Trophoblast cell (in vitro differentiated cells and primary cell): ENCODE measurements at regions not wholly inside any gene's neighbourhood (a gene's known extent, or its start where the extent isn't known, plus 50 kb on each side); places are given as distances from the start of the nearest gene placed in this dataset.
A peak's percentile ranks its signal among the peaks of the same experiment; 100 is the strongest.
"Not testable (repeated sequence)": the region's sequence is repeated elsewhere in the genome, so short reads cannot be mapped to it uniquely, and the experiment has no call there.

ENCODE experiments used
- DNase-seq, 2 donors: peaks; one replicate each; pipeline ENCODE4 v3.0.0-alpha.2; 2016
- H2AFZ ChIP-seq: 2 replicates; pipeline ENCODE4 v1.6.1; 2013; ENCODE audit warnings: low read length, moderate library complexity, mild to moderate bottlenecking; ENCODE audit not compliant: insufficient read depth, poor library complexity
- H2AK5ac ChIP-seq: 2 replicates; pipeline ENCODE4 v1.6.1; 2013; ENCODE audit warnings: mild to moderate bottlenecking, low read length
- H2BK120ac ChIP-seq: 2 replicates; pipeline ENCODE4 v1.6.1; 2013; ENCODE audit warnings: low read length, mild to moderate bottlenecking, moderate library complexity; ENCODE audit not compliant: insufficient read depth, poor library complexity
- H2BK12ac ChIP-seq: 2 replicates; pipeline ENCODE4 v1.6.1; 2013; ENCODE audit warnings: mild to moderate bottlenecking, low read length, moderate library complexity
- H2BK5ac ChIP-seq: 2 replicates; pipeline ENCODE4 v1.6.1; 2013; ENCODE audit warnings: low read length, low read depth, moderate library complexity, mild to moderate bottlenecking; ENCODE audit not compliant: poor library complexity
- H3K14ac ChIP-seq: 2 replicates; pipeline ENCODE4 v1.6.1; 2013; ENCODE audit warnings: mild to moderate bottlenecking, low read length
- H3K18ac ChIP-seq: 2 replicates; pipeline ENCODE4 v1.6.1; 2013; ENCODE audit warnings: mild to moderate bottlenecking, low read length
- H3K23ac ChIP-seq: 2 replicates; pipeline ENCODE4 v1.6.1; 2013; ENCODE audit warnings: low read length
- H3K27ac ChIP-seq: 2 replicates; pipeline ENCODE4 v1.5.1; 2013; ENCODE audit warnings: low read depth, mild to moderate bottlenecking, inconsistent platforms, low read length, moderate library complexity
- H3K27me3 ChIP-seq: 2 replicates; pipeline ENCODE4 v1.6.1; 2013; ENCODE audit warnings: inconsistent platforms, mild to moderate bottlenecking, low read length, moderate library complexity; ENCODE audit not compliant: insufficient read depth
- H3K36me3 ChIP-seq, 2 experiments: 1 replicate in 1 of 2; 2 replicates in 1 of 2; pipeline ENCODE4 v1.6.1; 2013; ENCODE audit warnings: low read length in 2 of 2, mild to moderate bottlenecking in 2 of 2, moderate library complexity in 1 of 2; ENCODE audit not compliant: insufficient read depth in 2 of 2, control insufficient read depth in 1 of 2
- H3K4ac ChIP-seq: 2 replicates; pipeline ENCODE4 v1.6.1; 2013; ENCODE audit warnings: low read depth, mild to moderate bottlenecking, low read length, moderate library complexity
- H3K4me1 ChIP-seq, 2 experiments: 1 replicate in 1 of 2; 2 replicates in 1 of 2; pipeline ENCODE4 v1.6.1; 2013; ENCODE audit warnings: low read length in 2 of 2, mild to moderate bottlenecking in 2 of 2, moderate library complexity in 1 of 2; ENCODE audit not compliant: insufficient read depth in 2 of 2, control insufficient read depth in 1 of 2
- H3K4me2 ChIP-seq: 2 replicates; pipeline ENCODE4 v1.6.1; 2013; ENCODE audit warnings: inconsistent platforms, mild to moderate bottlenecking, low read length, moderate library complexity
- H3K4me3 ChIP-seq: 2 replicates; pipeline ENCODE4 v1.5.1; 2013; ENCODE audit warnings: mild to moderate bottlenecking, low read depth, low read length, inconsistent platforms
- H3K79me1 ChIP-seq: one replicate; pipeline ENCODE4 v1.6.1; 2013; ENCODE audit warnings: low read length
- H3K79me2 ChIP-seq: 2 replicates; pipeline ENCODE4 v1.6.1; 2013; ENCODE audit warnings: low read length, mild to moderate bottlenecking; ENCODE audit not compliant: control insufficient read depth, insufficient read depth, poor library complexity
- H3K9ac ChIP-seq: 2 replicates; pipeline ENCODE4 v1.6.1; 2013; ENCODE audit warnings: mild to moderate bottlenecking, low read length
- H3K9me3 ChIP-seq: 2 replicates; pipeline ENCODE4 v1.6.1; 2013; ENCODE audit warnings: low read depth, mild to moderate bottlenecking, control low read depth, inconsistent platforms, low read length; ENCODE audit not compliant: insufficient read depth
- H4K12ac ChIP-seq: 2 replicates; pipeline ENCODE4 v1.6.1; 2013; ENCODE audit warnings: low read depth, mild to moderate bottlenecking, low read length, moderate library complexity
- H4K8ac ChIP-seq: 2 replicates; pipeline ENCODE4 v1.6.1; 2013; ENCODE audit warnings: low read depth, mild to moderate bottlenecking, low read length, moderate library complexity
- H4K91ac ChIP-seq: one replicate; pipeline ENCODE4 v1.6.1; 2013; ENCODE audit warnings: low read depth, mild to moderate bottlenecking, low read length, moderate library complexity
- WGBS: extraction: QIAGEN DNeasy Blood & Tissue Kit; methylation state at CpG from one replicate; pipeline ENCODE4 v1.1.7; 2013; ENCODE audit warnings: missing lambda C conversion rate; ENCODE audit not compliant: insufficient read length, insufficient coverage; ENCODE audit errors: extremely low coverage; 5-methylcytosine and 5-hydroxymethylcytosine counted together

DNA sequence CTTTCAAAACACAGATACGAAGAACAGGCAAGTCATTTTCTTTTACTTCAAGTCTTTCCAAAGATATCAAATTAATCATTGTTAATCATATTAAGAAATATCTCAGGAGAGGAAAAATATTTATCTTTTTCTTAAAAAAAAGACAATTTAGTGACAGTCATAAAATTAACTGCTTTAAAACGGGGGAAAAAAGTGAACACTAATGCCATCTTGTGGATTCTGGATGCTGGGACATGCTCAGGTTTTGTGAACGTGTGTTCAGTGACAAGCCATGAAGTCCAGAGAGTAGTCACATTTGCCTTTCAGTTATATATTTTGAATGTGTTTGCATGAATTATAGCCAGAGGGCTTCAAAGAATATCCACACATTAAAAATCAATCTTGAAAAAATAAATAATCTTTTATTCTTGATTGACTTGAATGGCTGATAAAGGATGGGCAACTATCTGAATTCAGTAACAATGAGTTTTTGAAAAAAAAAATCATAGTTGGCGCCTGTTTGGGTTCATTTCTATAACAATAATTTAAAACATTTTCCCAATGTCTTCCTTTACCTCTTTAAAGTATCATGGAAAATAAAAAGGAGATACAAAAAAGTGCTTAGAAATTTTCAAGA, 74.7 kb upstream of the NOX3 start:
- H2BK5ac ChIP-seq: no peak overlapping the region
- H3K27ac ChIP-seq: no peak overlapping the region
- H3K9ac ChIP-seq: no peak overlapping the region
- H2AFZ ChIP-seq: no peak overlapping the region
- no peaks in the 10 kb centered on the region for H3K36me3 ChIP-seq
- H4K12ac ChIP-seq: no peak overlapping the region
- no peak overlapping the region for H2AK5ac ChIP-seq
- H3K14ac ChIP-seq: no peak overlapping the region
- H3K18ac ChIP-seq: no peak overlapping the region
- H3K79me2 ChIP-seq: no peaks in the 10 kb centered on the region
- no peak overlapping the region for H3K4me2 ChIP-seq
- DNase-seq: peak in 1 of 2 donors; percentile 50
- no peak overlapping the region for H4K8ac ChIP-seq
- no peak overlapping the region for H3K4me3 ChIP-seq
- no peak overlapping the region for H2BK120ac ChIP-seq
- no peaks in the 10 kb centered on the region for H3K9me3 ChIP-seq
- H3K79me1 ChIP-seq: no peaks in the 10 kb centered on the region
- no peaks in the 10 kb centered on the region for H3K27me3 ChIP-seq
- no peaks in the 10 kb centered on the region for H3K4me1 ChIP-seq
- no CpG with 5 or more reads among the region's 4 CpGs for WGBS
- H2BK12ac ChIP-seq: no peak overlapping the region
- no peak overlapping the region for H3K23ac ChIP-seq
- H3K4ac ChIP-seq: no peak overlapping the region
- H4K91ac ChIP-seq: no peak overlapping the region

- H2AFZ ChIP-seq, H4K91ac ChIP-seq, H3K36me3 ChIP-seq, H2AK5ac ChIP-seq, H2BK5ac ChIP-seq, H3K27ac ChIP-seq, H3K23ac ChIP-seq, H3K27me3 ChIP-seq, H3K79me2 ChIP-seq, H3K14ac ChIP-seq, H3K18ac ChIP-seq, H4K8ac ChIP-seq, H2BK12ac ChIP-seq, H3K79me1 ChIP-seq, H3K4ac ChIP-seq, H3K9me3 ChIP-seq, H2BK120ac ChIP-seq, H3K9ac ChIP-seq, DNase-seq, H3K4me1 ChIP-seq, H4K12ac ChIP-seq, H3K4me3 ChIP-seq, H3K4me2 ChIP-seq: not testable (repeated sequence)
- WGBS: no CpG with 5 or more reads among the region's 7 CpGs
Observed at GRCh38 chr6:155529814-155530213, 74.2 kb upstream of the NOX3 start.

DNA sequence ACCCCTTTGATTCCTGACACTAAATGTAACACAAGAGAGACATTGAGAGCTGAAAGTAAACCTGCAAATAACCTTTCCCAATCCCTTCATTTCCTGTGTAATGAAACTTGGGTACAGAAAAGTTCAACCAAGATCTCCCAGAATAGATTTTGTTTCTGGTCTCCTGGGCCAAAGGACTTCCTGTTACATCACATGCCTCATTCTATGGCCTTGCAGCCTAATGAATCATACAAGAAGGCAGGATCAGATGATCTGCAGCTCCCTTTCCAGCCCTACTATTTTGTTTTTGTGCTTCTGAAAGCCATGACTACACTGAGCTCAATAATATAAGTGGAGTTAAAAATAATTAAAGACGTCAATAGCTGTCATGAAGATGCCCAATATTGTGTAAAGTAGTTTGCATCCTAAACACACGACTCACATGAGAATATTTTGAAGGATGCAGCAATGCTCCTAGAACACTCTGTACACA, 73.4 kb upstream of the NOX3 start:
- WGBS: no CpG with 5 or more reads among the region's 2 CpGs

DNA sequence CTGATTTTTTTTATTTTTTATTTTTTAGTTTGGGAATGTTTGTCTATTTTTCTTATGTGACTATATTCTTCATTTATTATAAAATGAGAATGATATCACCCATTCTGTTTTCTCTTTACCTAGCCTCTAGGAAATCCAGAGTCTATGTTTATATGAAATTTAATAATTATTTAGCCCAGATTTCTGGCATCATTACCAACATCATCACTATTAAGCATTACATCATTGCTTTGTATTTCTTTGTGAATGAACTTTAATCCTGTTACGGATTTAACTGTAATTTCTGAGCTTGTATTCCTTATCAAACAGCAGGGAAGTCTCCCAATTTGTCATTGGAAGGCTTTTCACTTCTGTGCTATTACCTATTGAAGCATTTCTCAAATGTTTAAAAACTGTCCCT, 72.7 kb upstream of the NOX3 start:
- no peaks in the 10 kb centered on the region for H3K27me3 ChIP-seq
- no peak overlapping the region for H2BK12ac ChIP-seq
- H3K4ac ChIP-seq: no peak overlapping the region
- H2BK5ac ChIP-seq: no peak overlapping the region
- H3K79me1 ChIP-seq: no peaks in the 10 kb centered on the region
- no peak overlapping the region for H3K14ac ChIP-seq
- H3K23ac ChIP-seq: no peak overlapping the region
- H2AK5ac ChIP-seq: no peak overlapping the region
- H3K36me3 ChIP-seq: no peaks in the 10 kb centered on the region
- no peak overlapping the region for H3K9ac ChIP-seq
- no peak overlapping the region for H3K18ac ChIP-seq
- no peaks in the 10 kb centered on the region for H3K79me2 ChIP-seq
- H2AFZ ChIP-seq: no peak overlapping the region
- no peak overlapping the region for H3K4me3 ChIP-seq
- no peak overlapping the region for H4K91ac ChIP-seq
- H3K9me3 ChIP-seq: no peaks in the 10 kb centered on the region
- no peak overlapping the region for H4K12ac ChIP-seq
- no peak for DNase-seq
- no peak overlapping the region for H2BK120ac ChIP-seq
- no peak overlapping the region for H3K4me2 ChIP-seq
- WGBS: no CpG with 5 or more reads among the region's 1 CpG
- no peak overlapping the region for H3K27ac ChIP-seq
- H3K4me1 ChIP-seq: no peaks in the 10 kb centered on the region
- no peak overlapping the region for H4K8ac ChIP-seq

More for the DNA sequence above, 73.4 kb upstream of the NOX3 start:
- Histone ChIP-seq H4K91ac (no peak overlapping the region), H3K4me3 (no peak overlapping the region), H2BK120ac (no peak overlapping the region), H3K4ac (no peak overlapping the region), H3K27ac (no peak overlapping the region), H4K8ac (no peak overlapping the region), H3K79me1 (no peaks in the 10 kb centered on the region), H2BK5ac (no peak overlapping the region), H3K23ac (no peak overlapping the region), H3K18ac (no peak overlapping the region), H2BK12ac (no peak overlapping the region), H3K36me3 (no peaks in the 10 kb centered on the region), H2AFZ (no peak overlapping the region), H2AK5ac (no peak overlapping the region), H4K12ac (no peak overlapping the region), H3K4me2 (no peak overlapping the region), H3K79me2 (no peaks in the 10 kb centered on the region), H3K27me3 (no peaks in the 10 kb centered on the region), H3K9me3 (no peaks in the 10 kb centered on the region), H3K9ac (no peak overlapping the region), H3K4me1 (no peaks in the 10 kb centered on the region), H3K14ac (no peak overlapping the region)
- peak in 1 of 2 donors; percentile 31 for DNase-seq
